ENCODE measurements at regions not wholly inside any gene's neighbourhood (a gene's known extent, or its start where the extent isn't known, plus 50 kb on each side); places are given as distances from the start of the nearest gene placed in this dataset.

DNA sequence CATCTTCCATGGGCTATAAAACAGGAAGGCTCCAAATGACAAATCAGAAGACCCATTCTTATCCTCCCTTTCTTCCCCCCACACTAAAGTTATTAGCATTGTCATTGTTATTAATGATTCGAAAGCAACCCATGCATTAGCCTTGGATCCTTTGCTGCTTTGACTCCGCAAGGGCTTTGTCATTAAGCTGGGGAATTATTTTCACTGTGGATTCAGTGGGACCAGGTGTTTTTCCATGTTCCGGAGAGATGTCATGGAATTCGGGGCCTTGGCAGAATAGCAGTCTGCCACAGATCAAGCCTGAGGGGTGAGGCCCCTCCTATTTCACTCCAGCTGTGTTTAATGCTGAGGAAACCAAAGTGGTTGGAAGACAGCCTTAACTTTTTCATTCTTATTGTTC lies 357.1 kb downstream of the EN1 start:
- H3K27me3 ChIP-seq (ENCODE audit: control insufficient read depth, insufficient read depth, low read length): no peaks in the 10 kb centered on the region
- no peak overlapping the region for H3K27ac ChIP-seq
- no peak overlapping the region for H3K4me2 ChIP-seq (ENCODE audit: low read length)
- no peaks in the 10 kb centered on the region for H3K79me2 ChIP-seq
- TF ChIP-seq, protein P1, sequence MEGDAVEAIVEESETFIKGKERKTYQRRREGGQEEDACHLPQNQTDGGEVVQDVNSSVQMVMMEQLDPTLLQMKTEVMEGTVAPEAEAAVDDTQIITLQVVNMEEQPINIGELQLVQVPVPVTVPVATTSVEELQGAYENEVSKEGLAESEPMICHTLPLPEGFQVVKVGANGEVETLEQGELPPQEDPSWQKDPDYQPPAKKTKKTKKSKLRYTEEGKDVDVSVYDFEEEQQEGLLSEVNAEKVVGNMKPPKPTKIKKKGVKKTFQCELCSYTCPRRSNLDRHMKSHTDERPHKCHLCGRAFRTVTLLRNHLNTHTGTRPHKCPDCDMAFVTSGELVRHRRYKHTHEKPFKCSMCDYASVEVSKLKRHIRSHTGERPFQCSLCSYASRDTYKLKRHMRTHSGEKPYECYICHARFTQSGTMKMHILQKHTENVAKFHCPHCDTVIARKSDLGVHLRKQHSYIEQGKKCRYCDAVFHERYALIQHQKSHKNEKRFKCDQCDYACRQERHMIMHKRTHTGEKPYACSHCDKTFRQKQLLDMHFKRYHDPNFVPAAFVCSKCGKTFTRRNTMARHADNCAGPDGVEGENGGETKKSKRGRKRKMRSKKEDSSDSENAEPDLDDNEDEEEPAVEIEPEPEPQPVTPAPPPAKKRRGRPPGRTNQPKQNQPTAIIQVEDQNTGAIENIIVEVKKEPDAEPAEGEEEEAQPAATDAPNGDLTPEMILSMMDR (IDR thresholded peaks at IDR 0.05): no peak
- no peaks in the 10 kb centered on the region for H3K9me3 ChIP-seq (ENCODE audit: control insufficient read depth, low read length)
- no peaks in the 10 kb centered on the region for H3K4me1 ChIP-seq
- no peak overlapping the region for H2AFZ ChIP-seq
- H3K36me3 ChIP-seq (ENCODE audit: control insufficient read depth, insufficient read depth, low read length): peaks cover 6% of the 10 kb centered on the region
- no peak overlapping the region for H3K9ac ChIP-seq
- no peak overlapping the region for H3K4me3 ChIP-seq (ENCODE audit: low read depth, low read length)

DNA sequence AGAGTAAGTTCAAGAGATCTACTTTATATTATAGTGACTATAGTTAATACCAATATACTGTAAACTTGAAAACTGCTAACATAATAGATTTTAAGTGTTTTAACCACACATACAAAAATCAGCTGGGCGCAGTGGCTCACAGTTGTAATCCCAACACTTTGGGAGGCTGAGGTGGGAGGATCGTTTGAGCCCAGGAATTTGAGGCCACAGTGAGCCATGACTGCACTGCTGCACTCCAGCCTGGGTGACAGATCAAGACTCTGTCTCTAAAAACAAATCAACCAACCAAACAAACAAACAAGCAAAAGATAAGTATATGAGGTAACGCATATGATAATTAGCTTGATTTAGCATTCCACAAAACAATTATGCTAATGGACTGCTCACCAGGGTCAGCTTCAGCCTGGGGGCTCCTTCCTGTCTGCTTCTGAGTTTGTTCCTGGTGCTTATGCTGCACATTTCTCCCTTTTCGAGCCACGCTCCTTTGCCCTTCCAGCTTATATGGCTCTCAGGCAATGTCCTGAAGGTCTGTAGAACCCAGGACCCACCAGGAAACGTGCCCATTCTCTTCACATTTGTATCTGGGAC lies 357.6 kb downstream of the EN1 start:
- Histone ChIP-seq H3K4me1 (no peaks in the 10 kb centered on the region), H3K79me2 (no peaks in the 10 kb centered on the region), H3K4me3 (ENCODE audit: low read depth, low read length) (no peak overlapping the region), H3K9me3 (ENCODE audit: control insufficient read depth, low read length) (no peaks in the 10 kb centered on the region), H3K4me2 (ENCODE audit: low read length) (no peak overlapping the region), H3K27ac (no peak overlapping the region), H3K36me3 (ENCODE audit: control insufficient read depth, insufficient read depth, low read length) (peaks cover 6% of the 10 kb centered on the region), H3K27me3 (ENCODE audit: control insufficient read depth, insufficient read depth, low read length) (no peaks in the 10 kb centered on the region), H3K9ac (no peak overlapping the region), H2AFZ (no peak overlapping the region)
- TF ChIP-seq, protein P1 (IDR thresholded peaks at IDR 0.05): no peak

DNA sequence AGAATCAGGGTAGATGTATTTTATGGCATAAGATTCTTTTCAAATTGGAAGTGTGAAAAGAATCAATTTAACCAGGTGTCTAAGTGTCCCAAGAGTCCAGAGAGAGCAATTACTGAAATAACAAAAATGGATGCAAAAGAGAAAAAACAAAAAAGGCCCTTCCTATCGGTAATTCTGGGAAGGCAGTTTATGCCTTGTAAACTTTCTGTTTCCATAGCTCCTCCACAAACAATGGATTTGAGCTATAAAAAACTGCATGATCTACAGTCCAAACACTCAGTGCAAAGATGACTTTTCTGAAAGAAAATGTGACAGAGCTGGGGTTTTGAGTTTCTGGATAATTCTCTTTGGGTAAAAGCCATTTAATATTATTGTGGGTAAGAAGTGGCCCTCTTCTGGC lies 366.1 kb downstream of the EN1 start:
- H2AFZ ChIP-seq: no peak overlapping the region

DNA sequence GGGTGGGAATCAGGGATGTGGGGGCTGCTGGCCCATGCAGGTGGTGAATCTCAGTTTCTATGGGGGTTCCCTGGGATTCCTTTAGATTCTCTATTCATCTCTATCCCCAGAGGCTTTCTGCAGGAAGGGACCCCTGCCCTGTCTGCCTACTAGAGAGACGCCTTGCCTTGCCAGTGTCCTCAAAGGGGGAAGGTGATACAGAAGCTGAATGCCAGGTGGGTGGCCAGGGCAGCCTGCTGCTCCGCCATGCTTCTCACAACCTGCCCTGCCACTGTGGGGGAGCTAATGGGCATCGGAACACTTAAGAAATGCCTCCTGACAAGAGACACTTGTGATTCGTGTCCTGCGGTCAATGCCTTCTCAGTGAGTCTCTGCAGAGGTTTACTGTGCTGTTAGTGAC lies 368.4 kb downstream of the EN1 start:
- TF ChIP-seq, protein P1 (IDR thresholded peaks at IDR 0.05): no peak
- Histone ChIP-seq H2AFZ (no peak overlapping the region), H3K79me2 (no peaks in the 10 kb centered on the region), H3K27ac (no peak overlapping the region), H3K4me1 (no peaks in the 10 kb centered on the region), H3K9ac (no peak overlapping the region), H3K9me3 (ENCODE audit: control insufficient read depth, low read length) (no peaks in the 10 kb centered on the region), H3K4me3 (ENCODE audit: low read depth, low read length) (no peak overlapping the region), H3K27me3 (ENCODE audit: control insufficient read depth, insufficient read depth, low read length) (no peaks in the 10 kb centered on the region), H3K4me2 (ENCODE audit: low read length) (no peak overlapping the region), H3K36me3 (ENCODE audit: control insufficient read depth, insufficient read depth, low read length) (no peaks in the 10 kb centered on the region)

More for the DNA sequence above, 366.1 kb downstream of the EN1 start:
- Histone ChIP-seq H3K79me2 (no peaks in the 10 kb centered on the region), H3K4me1 (no peaks in the 10 kb centered on the region), H3K4me3 (ENCODE audit: low read depth, low read length) (no peak overlapping the region), H3K36me3 (ENCODE audit: control insufficient read depth, insufficient read depth, low read length) (no peaks in the 10 kb centered on the region), H3K9ac (no peak overlapping the region), H3K27ac (no peak overlapping the region), H3K9me3 (ENCODE audit: control insufficient read depth, low read length) (no peaks in the 10 kb centered on the region), H3K4me2 (ENCODE audit: low read length) (no peak overlapping the region), H3K27me3 (ENCODE audit: control insufficient read depth, insufficient read depth, low read length) (no peaks in the 10 kb centered on the region)
- TF ChIP-seq, protein P1 (IDR thresholded peaks at IDR 0.05): no peak

Data from parathyroid adenoma (tissue), 2 donors.